Caco-2 (cell line): ENCODE measurements at regions not wholly inside any gene's neighbourhood (a gene's known extent, or its start where the extent isn't known, plus 50 kb on each side); places are given as distances from the start of the nearest gene placed in this dataset.
"Not testable (repeated sequence)": the region's sequence is repeated elsewhere in the genome, so short reads cannot be mapped to it uniquely, and the experiment has no call there.

Experiments used
- BruUV-seq: library from RNA; stranded (reverse); fragments of 400-500 nt; replicated peaks from 2 replicates; lab custom pipeline; 2021; lab: Mats Ljungman, UMichigan
- CTCF ChIA-PET: fragments of 300-600 bp; sonication (Branson Sonifier 250); formaldehyde crosslinking; loops from one replicate; lab custom pipeline; 2022; ENCODE audit warnings: antibody characterized with exemption; lab: Charles Lee
- POLR2A ChIA-PET: fragments of 300-600 bp; sonication (Branson Sonifier 250); formaldehyde crosslinking; loops from one replicate; lab custom pipeline; 2022; ENCODE audit warnings: antibody characterized with exemption; lab: Charles Lee
- DNase-seq, 2 experiments: peaks; one replicate each; pipeline versions ENCODE4 v3.0.0 to v3.0.0-alpha.2; 2020 to 2022
- H3K27me3 ChIP-seq: replicated peaks from 2 replicates; pipeline ENCODE4 v1.6.0; 2011; ENCODE audit warnings: low read length; ENCODE audit not compliant: control insufficient read depth, insufficient read depth
- H3K36me3 ChIP-seq: 2 replicates; pipeline ENCODE4 v1.5.1; 2011; ENCODE audit warnings: low read length; ENCODE audit not compliant: control insufficient read depth, insufficient read depth
- H3K4me1 ChIP-seq: fragments of 250-450 bp; sonication (Bioruptor Pico); 2 replicates; pipeline ENCODE4 v1.5.1; 2020; ENCODE audit warnings: mild to moderate bottlenecking
- H3K4me3 ChIP-seq: 2 replicates; pipeline ENCODE4 v1.5.1; 2011; ENCODE audit warnings: low read depth, mild to moderate bottlenecking, control low read depth, low read length
- H3K9me3 ChIP-seq: fragments of 250-450 bp; sonication (Bioruptor Pico); 2 replicates; pipeline ENCODE4 v1.5.1; 2020; ENCODE audit warnings: mild to moderate bottlenecking, moderate library complexity
- H3K27ac Mint-ChIP-seq: one replicate; pipeline ENCODE4 v1.8.0; 2022; ENCODE audit warnings: mixed read lengths; ENCODE audit not compliant: unreplicated experiment
- H3K27me3 Mint-ChIP-seq: one replicate; pipeline ENCODE4 v1.8.0; 2022; ENCODE audit warnings: mixed read lengths; ENCODE audit not compliant: insufficient read depth, unreplicated experiment
- H3K36me3 Mint-ChIP-seq: one replicate; pipeline ENCODE4 v1.8.0; 2022; ENCODE audit warnings: mild to moderate bottlenecking, mixed read lengths; ENCODE audit not compliant: insufficient read depth, unreplicated experiment
- H3K4me1 Mint-ChIP-seq: one replicate; pipeline ENCODE4 v1.8.0; 2022; ENCODE audit warnings: low read depth, mixed read lengths; ENCODE audit not compliant: unreplicated experiment
- H3K4me3 Mint-ChIP-seq: one replicate; pipeline ENCODE4 v1.8.0; 2022; ENCODE audit warnings: mild to moderate bottlenecking, moderate library complexity, mixed read lengths; ENCODE audit not compliant: unreplicated experiment
- H3K9me3 Mint-ChIP-seq: one replicate; pipeline ENCODE4 v1.8.0; 2022; ENCODE audit warnings: mixed read lengths; ENCODE audit not compliant: unreplicated experiment
- CTCF ChIP-seq, 2 experiments: fragments of 200-600 bp in 1 of 2; IDR thresholded peaks; 1 replicate in 1 of 2; 2 replicates in 1 of 2; pipeline versions ENCODE4 v1.5.1 to v1.8.0; 2011 to 2022; ENCODE audit warnings: antibody characterized with exemption in 1 of 2, control low read depth in 1 of 2, inconsistent platforms in 1 of 2, low read depth in 1 of 2, low read length in 1 of 2, mild to moderate bottlenecking in 1 of 2, moderate library complexity in 1 of 2; ENCODE audit not compliant: insufficient read depth in 1 of 2, severe bottlenecking in 1 of 2, unreplicated experiment in 1 of 2
- intact Hi-C: fragments of 100-400 bp; cut with micrococcal nuclease; formaldehyde crosslinking; loops from one replicate; pipeline ENCODE4 v1.10.0; 2022; ENCODE audit not compliant: unreplicated experiment

GRCh38 chr9:85077944-85078343, 408.4 kb downstream of the NTRK2 start:
- intact Hi-C loops: no loop called here
- no peak for DNase-seq
- H3K4me3 ChIP-seq: no peak overlapping the region
- H3K27me3 ChIP-seq: no peaks in the 10 kb centered on the region
- H3K27me3 Mint-ChIP-seq: no peaks in the 10 kb centered on the region
- H3K9me3 Mint-ChIP-seq: peaks cover 9% of the 10 kb centered on the region
- no peaks in the 10 kb centered on the region for H3K9me3 ChIP-seq
- no TSS peak for BruUV-seq
- no peak for TF ChIP-seq CTCF (IDR thresholded peaks at IDR 0.05; ENCODE audit: insufficient read depth in 1 of 2, low read depth in 1 of 2, low read length in 1 of 2, severe bottlenecking in 1 of 2, unreplicated experiment in 1 of 2)
- no peaks in the 10 kb centered on the region for H3K4me1 ChIP-seq
- CTCF ChIA-PET: no interaction called here
- H3K36me3 Mint-ChIP-seq: no peaks in the 10 kb centered on the region
- H3K4me1 Mint-ChIP-seq: no peaks in the 10 kb centered on the region
- H3K36me3 ChIP-seq: no peaks in the 10 kb centered on the region
- no peak overlapping the region for H3K4me3 Mint-ChIP-seq
- H3K27ac Mint-ChIP-seq: no peak overlapping the region
- POLR2A ChIA-PET: no interaction called here

- H3K27me3 ChIP-seq, H3K4me3 ChIP-seq, DNase-seq, H3K36me3 Mint-ChIP-seq, H3K27me3 Mint-ChIP-seq, H3K36me3 ChIP-seq, H3K9me3 Mint-ChIP-seq, H3K4me1 ChIP-seq, H3K9me3 ChIP-seq, H3K4me3 Mint-ChIP-seq, CTCF ChIA-PET, BruUV-seq, H3K4me1 Mint-ChIP-seq, H3K27ac Mint-ChIP-seq, POLR2A ChIA-PET, intact Hi-C loops: not testable (repeated sequence)
Observed at GRCh38 chr9:85077146-85077545, 407.6 kb downstream of the NTRK2 start.
